Lung (tissue), 11 donors: ENCODE measurements at regions not wholly inside any gene's neighbourhood (a gene's known extent, or its start where the extent isn't known, plus 50 kb on each side); places are given as distances from the start of the nearest gene placed in this dataset.

Experiments used
- ATAC-seq: fragments of 200-7000 bp; cut with Tn5 transposase; one replicate; pipeline ENCODE4 v1.9.1; 2020; ENCODE audit warnings: moderate number of reproducible peaks; ENCODE audit not compliant: insufficient read depth, low FRiP score
- DNase-seq, 3 donors: peaks; one replicate each; pipeline ENCODE4 v3.0.0-alpha.2; 2013 to 2017
- H3K27ac ChIP-seq, 2 donors: one replicate each; pipeline ENCODE4 v1.5.1; 2013; ENCODE audit warnings: mild to moderate bottlenecking in 2 of 2, moderate library complexity in 2 of 2, control low read depth in 1 of 2, inconsistent platforms in 1 of 2, low read depth in 1 of 2, low read length in 1 of 2
- H3K27me3 ChIP-seq, 3 donors: one replicate each; pipeline ENCODE4 v1.5.1; 2013; ENCODE audit warnings: low read length in 2 of 3; ENCODE audit not compliant: control insufficient read depth in 3 of 3, insufficient read depth in 3 of 3
- H3K36me3 ChIP-seq, 4 donors: one replicate each; pipeline ENCODE4 v1.5.1; 2013; ENCODE audit warnings: low read length in 4 of 4, mild to moderate bottlenecking in 1 of 4, moderate library complexity in 1 of 4; ENCODE audit not compliant: control insufficient read depth in 4 of 4, insufficient read depth in 4 of 4
- H3K4me1 ChIP-seq, 5 donors: one replicate each; pipeline ENCODE4 v1.5.1; 2013; ENCODE audit warnings: low read length in 5 of 5, mild to moderate bottlenecking in 2 of 5, moderate library complexity in 1 of 5; ENCODE audit not compliant: control insufficient read depth in 5 of 5, insufficient read depth in 5 of 5
- H3K4me3 ChIP-seq: one replicate; pipeline ENCODE4 v1.5.1; 2013; ENCODE audit warnings: mild to moderate bottlenecking, control low read depth, moderate library complexity
- H3K9ac ChIP-seq, 2 donors: one replicate each; pipeline ENCODE4 v1.5.1; 2013; ENCODE audit warnings: low read length in 2 of 2, control low read depth in 1 of 2; ENCODE audit not compliant: insufficient read depth in 1 of 2
- H3K9me3 ChIP-seq, 4 donors: one replicate each; pipeline ENCODE4 v1.5.1; 2013; ENCODE audit warnings: low read length in 3 of 4, mild to moderate bottlenecking in 1 of 4, moderate library complexity in 1 of 4; ENCODE audit not compliant: control insufficient read depth in 4 of 4, insufficient read depth in 3 of 4
- WGBS, 2 donors: extraction: QIAGEN DNeasy Blood & Tissue Kit; methylation state at CpG; one replicate each; pipeline ENCODE4 v1.1.7; 2013; 5-methylcytosine and 5-hydroxymethylcytosine counted together
- TF ChIP-seq, protein P1 (sequence below): IDR thresholded peaks from 2 replicates; pipeline ENCODE4 v1.5.1; 2012; ENCODE audit warnings: mild to moderate bottlenecking; ENCODE audit errors: control extremely low read depth, extremely low read depth
- donor health status: control.
- donor health status: control.
- donor health status: Bipolar disorder and iron deficiency.
- donor health status: healthy.
- donor health status: DM: yes; HTN: yes; CAD: no.

- H3K36me3 ChIP-seq: peaks cover 0 to 3% (median 0%) of the 10 kb centered on the region in 4 donors
- TF ChIP-seq, protein P1, sequence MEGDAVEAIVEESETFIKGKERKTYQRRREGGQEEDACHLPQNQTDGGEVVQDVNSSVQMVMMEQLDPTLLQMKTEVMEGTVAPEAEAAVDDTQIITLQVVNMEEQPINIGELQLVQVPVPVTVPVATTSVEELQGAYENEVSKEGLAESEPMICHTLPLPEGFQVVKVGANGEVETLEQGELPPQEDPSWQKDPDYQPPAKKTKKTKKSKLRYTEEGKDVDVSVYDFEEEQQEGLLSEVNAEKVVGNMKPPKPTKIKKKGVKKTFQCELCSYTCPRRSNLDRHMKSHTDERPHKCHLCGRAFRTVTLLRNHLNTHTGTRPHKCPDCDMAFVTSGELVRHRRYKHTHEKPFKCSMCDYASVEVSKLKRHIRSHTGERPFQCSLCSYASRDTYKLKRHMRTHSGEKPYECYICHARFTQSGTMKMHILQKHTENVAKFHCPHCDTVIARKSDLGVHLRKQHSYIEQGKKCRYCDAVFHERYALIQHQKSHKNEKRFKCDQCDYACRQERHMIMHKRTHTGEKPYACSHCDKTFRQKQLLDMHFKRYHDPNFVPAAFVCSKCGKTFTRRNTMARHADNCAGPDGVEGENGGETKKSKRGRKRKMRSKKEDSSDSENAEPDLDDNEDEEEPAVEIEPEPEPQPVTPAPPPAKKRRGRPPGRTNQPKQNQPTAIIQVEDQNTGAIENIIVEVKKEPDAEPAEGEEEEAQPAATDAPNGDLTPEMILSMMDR: no peak
- ATAC-seq (no peak), DNase-seq (no peak)
- H3K9ac ChIP-seq: no peak overlapping the region
- H3K27me3 ChIP-seq: no peaks in the 10 kb centered on the region
- H3K4me3 ChIP-seq: no peak overlapping the region
- peaks cover 0 to 4% (median 0%) of the 10 kb centered on the region in 5 donors for H3K4me1 ChIP-seq
- H3K9me3 ChIP-seq: no peaks in the 10 kb centered on the region
- no peak overlapping the region for H3K27ac ChIP-seq
- WGBS, 2 donors: 89 to 90% methylated on average over 5 of the region's 5 CpGs
These were observed 66.8 kb downstream of the FZD4 start for GRCh38 chr11:86888164-86889000.

DNA sequence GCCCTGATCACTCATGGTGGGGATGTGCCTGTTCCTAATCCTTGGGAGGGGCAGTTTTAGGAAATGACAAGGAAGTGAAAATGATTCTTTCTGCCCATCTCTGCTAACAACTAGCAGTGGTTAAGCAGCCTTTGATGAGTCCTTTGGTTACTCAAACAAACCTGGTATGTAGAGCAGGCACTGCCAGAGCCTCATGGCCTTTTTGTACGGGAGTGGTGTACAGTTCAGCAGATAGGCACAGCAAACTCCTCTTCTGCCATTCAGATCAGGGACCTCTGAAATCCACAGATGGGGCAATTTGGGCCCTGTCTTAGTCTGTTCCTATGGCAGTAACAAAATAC, 66.2 kb downstream of the FZD4 start:
- ATAC-seq: no peak
- Histone ChIP-seq H3K9me3 (no peaks in the 10 kb centered on the region), H3K9ac (no peak overlapping the region), H3K27me3 (no peaks in the 10 kb centered on the region), H3K36me3 (peaks cover 0 to 3% (median 0%) of the 10 kb centered on the region in 4 donors), H3K27ac (no peak overlapping the region), H3K4me3 (no peak overlapping the region), H3K4me1 (peaks cover 0 to 4% (median 0%) of the 10 kb centered on the region in 5 donors)
- TF ChIP-seq, protein P1: no peak
- 83 to 92% methylated on average over 1 of the region's 1 CpG for WGBS, 2 donors
- no peak for DNase-seq

DNA sequence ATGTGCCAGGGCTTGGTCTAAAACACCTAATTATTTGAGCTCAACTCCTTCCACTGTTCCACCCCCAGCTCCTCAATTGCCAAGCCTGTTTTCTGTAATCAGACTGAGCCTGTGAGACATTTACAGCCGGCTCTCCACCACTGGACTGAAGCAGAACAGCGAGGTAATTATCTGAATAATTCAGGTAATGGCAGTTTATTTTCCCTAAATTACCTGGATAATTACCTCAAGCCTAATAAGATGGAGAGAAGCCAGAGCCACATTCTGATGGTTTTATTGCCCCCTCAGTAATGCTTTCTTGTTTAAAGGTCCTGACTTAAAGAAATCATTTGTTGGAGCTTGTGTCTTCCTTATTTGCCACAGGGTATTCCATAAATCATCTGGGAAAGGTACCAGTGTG, 64.2 kb downstream of the FZD4 start:
- 89 to 91% methylated on average over 2 of the region's 2 CpGs for WGBS, 2 donors
- no peak overlapping the region for H3K4me3 ChIP-seq
- no peaks in the 10 kb centered on the region for H3K9me3 ChIP-seq
- DNase-seq (no peak), ATAC-seq (no peak)
- no peak overlapping the region for H3K27ac ChIP-seq
- TF ChIP-seq, protein P1: no peak
- H3K36me3 ChIP-seq: peaks cover 0 to 3% (median 0%) of the 10 kb centered on the region in 4 donors
- H3K27me3 ChIP-seq: no peaks in the 10 kb centered on the region
- no peak overlapping the region for H3K9ac ChIP-seq
- H3K4me1 ChIP-seq: no peaks in the 10 kb centered on the region
